HG03095 (cell line): ENCODE measurements at regions not wholly inside any gene's neighbourhood (a gene's known extent, or its start where the extent isn't known, plus 50 kb on each side); places are given as distances from the start of the nearest gene placed in this dataset.
A peak's percentile ranks its signal among the peaks of the same experiment; 100 is the strongest.
"Not testable (repeated sequence)": the region's sequence is repeated elsewhere in the genome, so short reads cannot be mapped to it uniquely, and the experiment has no call there.

Experiments used
- ATAC-seq: cut with Tn5 transposase; IDR thresholded peaks from one replicate; pipeline ENCODE4 v1.9.1; 2021; ENCODE audit warnings: moderate library complexity; ENCODE audit not compliant: unreplicated experiment

GRCh38 chrX:63581906-63582305 lies 203.1 kb downstream of the ARHGEF9 start:
- no peak for ATAC-seq

GRCh38 chrX:63581398-63581797 lies 203.6 kb downstream of the ARHGEF9 start:
- no peak for ATAC-seq

- no peak for ATAC-seq
These were observed 208.5 kb downstream of the ARHGEF9 start for GRCh38 chrX:63576533-63576932.

GRCh38 chrX:63575700-63576099 lies 209.3 kb downstream of the ARHGEF9 start:
- not testable (repeated sequence) for ATAC-seq

- ATAC-seq, result no peak
These were observed 215.7 kb upstream of the SPIN4 start for GRCh38 chrX:63566856-63567255.

- no peak for ATAC-seq
These were observed 210.3 kb upstream of the SPIN4 start for GRCh38 chrX:63561425-63561824.

- ATAC-seq, result peak; percentile 96
These were observed 209.6 kb upstream of the SPIN4 start for GRCh38 chrX:63560601-63561218.

GRCh38 chrX:63551856-63552255 lies 200.7 kb upstream of the SPIN4 start:
- no peak for ATAC-seq

GRCh38 chrX:63530654-63531053 lies 179.5 kb upstream of the SPIN4 start:
- no peak for ATAC-seq

GRCh38 chrX:63529961-63530360 lies 178.8 kb upstream of the SPIN4 start:
- no peak for ATAC-seq

GRCh38 chrX:63526863-63527262 lies 175.7 kb upstream of the SPIN4 start:
- no peak for ATAC-seq

- ATAC-seq, result no peak
These were observed 174.4 kb upstream of the SPIN4 start for GRCh38 chrX:63525491-63525890.

- ATAC-seq, result not testable (repeated sequence)
These were observed 168.2 kb upstream of the SPIN4 start for GRCh38 chrX:63519368-63519767.

GRCh38 chrX:63514569-63515080 lies 163.5 kb upstream of the SPIN4 start:
- no peak for ATAC-seq

- ATAC-seq, result no peak
These were observed 162.9 kb upstream of the SPIN4 start for GRCh38 chrX:63513825-63514568.

GRCh38 chrX:63511361-63511760 lies 160.2 kb upstream of the SPIN4 start:
- no peak for ATAC-seq

GRCh38 chrX:63508668-63509067 lies 157.5 kb upstream of the SPIN4 start:
- ATAC-seq, result no peak

- no peak for ATAC-seq
These were observed 155.2 kb upstream of the SPIN4 start for GRCh38 chrX:63506320-63506719.

- no peak for ATAC-seq
These were observed 152.4 kb upstream of the SPIN4 start for GRCh38 chrX:63503541-63503940.

- no peak for ATAC-seq
These were observed 137.6 kb upstream of the SPIN4 start for GRCh38 chrX:63488546-63489373.

GRCh38 chrX:63475200-63475599 lies 124.1 kb upstream of the SPIN4 start:
- no peak for ATAC-seq

- no peak for ATAC-seq
These were observed 119.9 kb upstream of the SPIN4 start for GRCh38 chrX:63471004-63471403.
